Keratinocyte (primary cell): ENCODE measurements at regions not wholly inside any gene's neighbourhood (a gene's known extent, or its start where the extent isn't known, plus 50 kb on each side); places are given as distances from the start of the nearest gene placed in this dataset.

Source experiments
- DNase-seq: peaks from one replicate; pipeline ENCODE4 v3.0.0-alpha.2; 2011; ENCODE audit warnings: low read depth, missing footprints, low spot score
- FAIRE-seq: peaks from 2 replicates; lab custom pipeline; 2011; peaks lifted over from hg19 to GRCh38; lab: Jason Lieb, UNC
- H2AFZ ChIP-seq: 2 replicates; pipeline ENCODE4 v1.6.0; 2012; ENCODE audit warnings: low read length, control low read depth, inconsistent platforms; ENCODE audit not compliant: control insufficient read depth
- H3K27ac ChIP-seq: 2 replicates; pipeline ENCODE4 v1.5.1; 2011; ENCODE audit warnings: low read length; ENCODE audit not compliant: control insufficient read depth, insufficient read depth
- H3K27me3 ChIP-seq: 3 replicates; pipeline ENCODE4 v1.6.0; 2011; ENCODE audit warnings: low read length; ENCODE audit not compliant: control insufficient read depth, insufficient read depth; ENCODE audit errors: extremely low read depth
- H3K36me3 ChIP-seq, 2 experiments: 2 replicates in 1 of 2; 3 replicates in 1 of 2; pipeline ENCODE4 v1.5.1; 2011; ENCODE audit warnings: low read length in 2 of 2, mild to moderate bottlenecking in 1 of 2; ENCODE audit not compliant: control insufficient read depth in 2 of 2, insufficient read depth in 2 of 2; ENCODE audit errors: extremely low read depth in 1 of 2
- H3K4me1 ChIP-seq: 3 replicates; pipeline ENCODE4 v1.5.1; 2011; ENCODE audit warnings: low read length; ENCODE audit not compliant: control insufficient read depth, insufficient read depth; ENCODE audit errors: extremely low read depth
- H3K4me2 ChIP-seq: 3 replicates; pipeline ENCODE4 v1.6.0; 2011; ENCODE audit warnings: low read depth, low read length; ENCODE audit not compliant: control insufficient read depth, insufficient read depth; ENCODE audit errors: extremely low read depth
- H3K4me3 ChIP-seq, 3 experiments: fragments of 200-600 bp in 1 of 3; sonication (generic) in 1 of 3; 2 replicates in 2 of 3; 3 replicates in 1 of 3; pipeline ENCODE4 v1.5.1; 2011 to 2016; ENCODE audit warnings: low read length in 3 of 3, mild to moderate bottlenecking in 3 of 3, control low read depth in 2 of 3, inconsistent platforms in 1 of 3, low read depth in 1 of 3, mixed read lengths in 1 of 3, mixed run types in 1 of 3, moderate library complexity in 1 of 3; ENCODE audit not compliant: control insufficient read depth in 2 of 3, insufficient read depth in 2 of 3; ENCODE audit errors: extremely low read depth in 1 of 3
- H3K79me2 ChIP-seq: 2 replicates; pipeline ENCODE4 v1.6.0; 2012; ENCODE audit warnings: low read length; ENCODE audit not compliant: control insufficient read depth, insufficient read depth
- H3K9ac ChIP-seq: 3 replicates; pipeline ENCODE4 v1.6.0; 2011; ENCODE audit warnings: low read length; ENCODE audit not compliant: control insufficient read depth, insufficient read depth; ENCODE audit errors: extremely low read depth
- H3K9me1 ChIP-seq: 3 replicates; pipeline ENCODE4 v1.6.0; 2011; ENCODE audit warnings: low read length; ENCODE audit not compliant: control insufficient read depth, insufficient read depth; ENCODE audit errors: extremely low read depth
- H3K9me3 ChIP-seq: 2 replicates; pipeline ENCODE4 v1.5.1; 2012; ENCODE audit warnings: low read depth, low read length; ENCODE audit not compliant: control insufficient read depth
- H4K20me1 ChIP-seq: 3 replicates; pipeline ENCODE4 v1.6.0; 2011; ENCODE audit warnings: low read length; ENCODE audit not compliant: control insufficient read depth, insufficient read depth; ENCODE audit errors: extremely low read depth
- CTCF ChIP-seq, 3 experiments: IDR thresholded peaks in 1 of 3; conservative IDR thresholded peaks in 1 of 3; optimal IDR thresholded peaks in 1 of 3; 2 replicates in 2 of 3; 3 replicates in 1 of 3; pipeline versions ENCODE3 to v1.5.1; 2011; ENCODE audit warnings: low read length in 3 of 3, mild to moderate bottlenecking in 3 of 3, moderate library complexity in 2 of 3, control low read depth in 1 of 3, inconsistent platforms in 1 of 3; ENCODE audit not compliant: insufficient read depth in 2 of 3; ENCODE audit errors: extremely low read depth in 1 of 3
- EZH2 ChIP-seq: IDR thresholded peaks from one replicate; pipeline ENCODE4 v1.6.1; 2012; ENCODE audit warnings: inconsistent platforms, mild to moderate bottlenecking, low read length, moderate library complexity
- dilution Hi-C: fragments of 300-500 bp; cut with MboI; formaldehyde crosslinking; loops from one replicate; pipeline ENCODE4 v1.7.0; 2020; ENCODE audit warnings: low sequenced_read_pairs; ENCODE audit not compliant: extremely low pct_ligation_motif_present

DNA sequence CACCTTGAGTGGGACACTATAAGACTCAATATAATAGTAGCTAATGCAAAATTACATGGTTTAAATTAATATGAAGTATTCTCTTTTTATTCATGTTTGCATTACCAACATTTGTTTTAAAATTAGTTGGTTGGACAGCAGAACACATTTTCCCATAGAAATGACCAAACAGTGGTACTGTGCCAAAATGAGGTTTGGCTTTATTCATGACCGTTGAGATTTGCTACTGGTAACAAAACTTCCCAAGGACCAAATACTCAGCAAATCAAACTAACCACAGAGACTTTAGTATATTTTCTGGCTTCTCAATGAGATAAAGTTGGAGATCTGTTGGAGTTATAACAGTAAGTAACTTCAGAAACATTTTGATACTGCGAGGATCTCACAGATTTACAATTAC lies 637.8 kb upstream of the MEF2C start:
- H3K27ac ChIP-seq: no peak overlapping the region
- no peak overlapping the region for H3K9ac ChIP-seq
- H3K4me3 ChIP-seq: no peak overlapping the region
- no peak for TF ChIP-seq CTCF (optimal IDR thresholded peaks at IDR 0.05 in 1 of 3, IDR thresholded peaks at IDR 0.05 in 1 of 3, conservative IDR thresholded peaks at IDR 0.05 in 1 of 3; ENCODE audit: extremely low read depth in 1 of 3, insufficient read depth in 2 of 3, low read length in 3 of 3)
- TF ChIP-seq EZH2: no peak
- H3K36me3 ChIP-seq: no peaks in the 10 kb centered on the region
- no peak overlapping the region for H3K4me2 ChIP-seq
- no peaks in the 10 kb centered on the region for H3K9me1 ChIP-seq
- DNase-seq (no peak), FAIRE-seq (no peak)
- no peaks in the 10 kb centered on the region for H3K9me3 ChIP-seq
- dilution Hi-C loops: no loop called here
- no peaks in the 10 kb centered on the region for H3K27me3 ChIP-seq
- H3K4me1 ChIP-seq: no peaks in the 10 kb centered on the region
- H4K20me1 ChIP-seq: no peaks in the 10 kb centered on the region
- no peaks in the 10 kb centered on the region for H3K79me2 ChIP-seq
- H2AFZ ChIP-seq: no peak overlapping the region

GRCh38 chr5:89513299-89514044 lies 630.5 kb upstream of the MEF2C start:
- Histone ChIP-seq H2AFZ (no peak overlapping the region), H3K27me3 (no peaks in the 10 kb centered on the region), H3K4me1 (no peaks in the 10 kb centered on the region), H3K36me3 (no peaks in the 10 kb centered on the region), H3K9me1 (no peaks in the 10 kb centered on the region), H3K4me3 (no peak overlapping the region), H3K79me2 (no peaks in the 10 kb centered on the region), H3K9ac (no peak overlapping the region), H4K20me1 (no peaks in the 10 kb centered on the region), H3K27ac (no peak overlapping the region), H3K9me3 (no peaks in the 10 kb centered on the region), H3K4me2 (no peak overlapping the region)
- FAIRE-seq: no peak
- dilution Hi-C loops: no loop called here
- no peak for DNase-seq
- TF ChIP-seq CTCF (optimal IDR thresholded peaks at IDR 0.05 in 1 of 3, IDR thresholded peaks at IDR 0.05 in 1 of 3, conservative IDR thresholded peaks at IDR 0.05 in 1 of 3; ENCODE audit: extremely low read depth in 1 of 3, insufficient read depth in 2 of 3, low read length in 3 of 3): no peak
- TF ChIP-seq EZH2: no peak
